Parathyroid adenoma (tissue), 2 donors: ENCODE measurements at regions not wholly inside any gene's neighbourhood (a gene's known extent, or its start where the extent isn't known, plus 50 kb on each side); places are given as distances from the start of the nearest gene placed in this dataset.

Experiments
- H2AFZ ChIP-seq: fragments of 300-600 bp; sonication (generic); one replicate; pipeline ENCODE4 v1.7.0; 2017; ENCODE audit warnings: antibody characterized with exemption, mild to moderate bottlenecking
- H3K27ac ChIP-seq: fragments of 300-600 bp; sonication (generic); one replicate; pipeline ENCODE4 v1.7.0; 2017
- H3K27me3 ChIP-seq: fragments of 300-600 bp; sonication (generic); one replicate; pipeline ENCODE4 v1.7.0; 2017; ENCODE audit warnings: low read length; ENCODE audit not compliant: control insufficient read depth, insufficient read depth
- H3K36me3 ChIP-seq: fragments of 300-600 bp; sonication (generic); one replicate; pipeline ENCODE4 v1.7.0; 2017; ENCODE audit warnings: low read length; ENCODE audit not compliant: control insufficient read depth, insufficient read depth
- H3K4me1 ChIP-seq: fragments of 300-600 bp; sonication (generic); one replicate; pipeline ENCODE4 v1.7.0; 2017; ENCODE audit warnings: control low read depth
- H3K4me2 ChIP-seq: fragments of 300-600 bp; sonication (generic); one replicate; pipeline ENCODE4 v1.7.0; 2017; ENCODE audit warnings: low read length
- H3K4me3 ChIP-seq: fragments of 300-600 bp; sonication (generic); one replicate; pipeline ENCODE4 v1.7.0; 2017; ENCODE audit warnings: low read depth, low read length
- H3K79me2 ChIP-seq: fragments of 300-600 bp; sonication (generic); one replicate; pipeline ENCODE4 v1.7.0; 2017; ENCODE audit warnings: control low read depth
- H3K9ac ChIP-seq: fragments of 300-600 bp; sonication (generic); one replicate; pipeline ENCODE4 v1.7.0; 2017; ENCODE audit warnings: mild to moderate bottlenecking
- H3K9me3 ChIP-seq: fragments of 300-600 bp; sonication (generic); one replicate; pipeline ENCODE4 v1.7.0; 2017; ENCODE audit warnings: low read length; ENCODE audit not compliant: control insufficient read depth
- TF ChIP-seq, protein P1 (sequence below): fragments of 300-600 bp; sonication (generic); IDR thresholded peaks from one replicate; pipeline ENCODE4 v1.7.0; 2017; ENCODE audit warnings: antibody characterized with exemption, mild to moderate bottlenecking
- donor health status: primary hyperparathyroidism.

DNA sequence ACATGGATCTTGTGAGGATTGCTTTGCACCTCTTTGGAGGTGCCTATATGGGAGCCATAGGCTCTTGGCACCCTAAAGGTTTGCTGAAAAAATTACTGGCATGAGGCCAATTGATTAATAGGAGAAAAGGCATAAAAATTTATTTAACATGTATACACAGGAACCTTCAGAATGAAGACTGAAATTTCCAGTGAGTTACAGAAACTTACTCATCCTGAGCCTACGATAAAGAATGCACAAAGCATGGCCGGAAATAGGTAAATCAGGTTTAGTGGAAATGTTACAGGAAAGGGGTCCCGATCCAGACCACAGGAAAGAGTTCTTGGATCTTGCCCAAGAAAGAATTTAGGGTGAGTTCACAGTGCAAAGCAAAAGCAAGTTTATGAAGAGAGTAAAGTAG is 625.3 kb downstream of the MMUT start:
- Histone ChIP-seq H3K27ac (no peak overlapping the region), H3K36me3 (no peaks in the 10 kb centered on the region), H3K9me3 (no peaks in the 10 kb centered on the region)

DNA sequence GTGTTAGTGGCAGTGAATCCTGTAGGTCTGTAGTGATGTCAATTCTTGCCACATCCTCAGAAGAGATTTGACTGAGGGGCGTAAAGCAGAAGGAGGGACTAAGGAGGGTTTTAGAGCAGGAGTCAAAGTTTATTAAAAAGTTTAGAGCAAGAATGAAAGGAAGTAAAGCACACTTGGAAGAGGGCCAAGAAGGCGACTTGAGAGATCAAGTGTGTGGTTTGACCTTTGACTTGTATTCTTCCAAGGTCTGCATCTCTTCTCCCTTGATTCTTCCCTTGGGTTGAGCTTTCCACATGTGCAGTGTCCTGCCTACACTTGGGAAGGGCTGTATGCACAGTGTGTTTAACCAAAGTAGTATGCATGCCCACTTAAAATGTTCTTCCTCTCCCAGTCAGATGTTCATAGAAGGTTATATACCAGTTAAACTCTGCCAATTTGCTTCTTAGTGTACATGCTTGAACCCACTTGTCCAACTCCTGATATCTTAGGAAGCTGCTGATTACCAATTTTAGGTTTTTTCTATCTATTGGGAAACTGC is 627.6 kb downstream of the MMUT start:
- no peak overlapping the region for H3K4me2 ChIP-seq
- H3K79me2 ChIP-seq: no peaks in the 10 kb centered on the region
- H3K36me3 ChIP-seq: no peaks in the 10 kb centered on the region
- H2AFZ ChIP-seq: no peak overlapping the region
- no peak overlapping the region for H3K4me3 ChIP-seq
- H3K27me3 ChIP-seq: no peaks in the 10 kb centered on the region
- no peak overlapping the region for H3K9ac ChIP-seq
- H3K27ac ChIP-seq: no peak overlapping the region
- H3K9me3 ChIP-seq: no peaks in the 10 kb centered on the region
- TF ChIP-seq, protein P1, sequence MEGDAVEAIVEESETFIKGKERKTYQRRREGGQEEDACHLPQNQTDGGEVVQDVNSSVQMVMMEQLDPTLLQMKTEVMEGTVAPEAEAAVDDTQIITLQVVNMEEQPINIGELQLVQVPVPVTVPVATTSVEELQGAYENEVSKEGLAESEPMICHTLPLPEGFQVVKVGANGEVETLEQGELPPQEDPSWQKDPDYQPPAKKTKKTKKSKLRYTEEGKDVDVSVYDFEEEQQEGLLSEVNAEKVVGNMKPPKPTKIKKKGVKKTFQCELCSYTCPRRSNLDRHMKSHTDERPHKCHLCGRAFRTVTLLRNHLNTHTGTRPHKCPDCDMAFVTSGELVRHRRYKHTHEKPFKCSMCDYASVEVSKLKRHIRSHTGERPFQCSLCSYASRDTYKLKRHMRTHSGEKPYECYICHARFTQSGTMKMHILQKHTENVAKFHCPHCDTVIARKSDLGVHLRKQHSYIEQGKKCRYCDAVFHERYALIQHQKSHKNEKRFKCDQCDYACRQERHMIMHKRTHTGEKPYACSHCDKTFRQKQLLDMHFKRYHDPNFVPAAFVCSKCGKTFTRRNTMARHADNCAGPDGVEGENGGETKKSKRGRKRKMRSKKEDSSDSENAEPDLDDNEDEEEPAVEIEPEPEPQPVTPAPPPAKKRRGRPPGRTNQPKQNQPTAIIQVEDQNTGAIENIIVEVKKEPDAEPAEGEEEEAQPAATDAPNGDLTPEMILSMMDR: no peak
- no peaks in the 10 kb centered on the region for H3K4me1 ChIP-seq

More for the DNA sequence above, 625.3 kb downstream of the MMUT start:
- Histone ChIP-seq H3K4me2 (no peak overlapping the region), H3K4me1 (no peaks in the 10 kb centered on the region), H3K4me3 (no peak overlapping the region), H3K27me3 (no peaks in the 10 kb centered on the region), H2AFZ (no peak overlapping the region), H3K9ac (no peak overlapping the region), H3K79me2 (no peaks in the 10 kb centered on the region)
- TF ChIP-seq, protein P1: no peak

DNA sequence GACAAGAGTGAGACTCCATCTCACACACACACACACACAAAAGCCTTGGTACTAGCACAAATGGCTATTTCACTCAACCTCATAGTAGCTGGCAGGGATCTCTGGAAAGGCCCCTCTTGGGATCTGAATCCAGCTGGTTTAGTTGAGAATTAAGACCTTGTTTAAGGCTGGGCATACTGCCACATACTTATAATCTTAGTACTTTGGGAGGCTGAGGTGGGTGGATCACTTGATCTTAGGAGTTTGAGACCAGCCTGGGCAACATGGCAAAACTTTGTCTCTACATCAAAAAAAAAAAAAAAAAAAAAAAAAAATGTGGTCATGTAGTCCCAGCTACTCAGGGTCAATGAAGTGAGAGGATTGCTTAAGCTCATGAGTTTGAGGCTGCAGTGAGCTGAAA is 628.3 kb downstream of the MMUT start:
- Histone ChIP-seq H3K9ac (no peak overlapping the region), H3K4me1 (no peaks in the 10 kb centered on the region)
- TF ChIP-seq, protein P1: no peak

DNA sequence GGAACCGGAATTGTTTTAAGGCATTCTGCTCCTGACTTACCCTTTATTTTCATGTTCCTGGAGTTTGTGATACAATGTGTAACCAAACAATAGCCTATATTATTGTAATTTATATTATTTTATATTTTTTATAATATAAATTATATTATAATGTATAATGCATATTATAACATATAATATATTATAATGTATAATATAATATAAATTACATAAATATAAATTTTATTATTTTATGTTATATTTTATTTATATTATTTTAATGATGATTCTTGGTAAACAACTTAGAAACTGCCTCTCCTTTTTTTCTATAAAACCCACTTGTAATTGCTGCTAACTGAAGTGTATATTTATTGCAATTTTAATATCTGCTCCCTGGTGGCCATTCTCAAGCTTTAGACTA is 629.1 kb downstream of the MMUT start:
- Histone ChIP-seq H3K4me2 (no peak overlapping the region), H3K9ac (no peak overlapping the region), H3K9me3 (no peaks in the 10 kb centered on the region), H3K27ac (no peak overlapping the region), H3K4me3 (no peak overlapping the region), H3K79me2 (no peaks in the 10 kb centered on the region), H3K36me3 (no peaks in the 10 kb centered on the region), H3K4me1 (no peaks in the 10 kb centered on the region), H2AFZ (no peak overlapping the region), H3K27me3 (no peaks in the 10 kb centered on the region)
- TF ChIP-seq, protein P1: no peak

More for the DNA sequence above, 628.3 kb downstream of the MMUT start:
- Histone ChIP-seq H3K27me3 (no peaks in the 10 kb centered on the region), H3K79me2 (no peaks in the 10 kb centered on the region), H2AFZ (no peak overlapping the region), H3K27ac (no peak overlapping the region), H3K4me2 (no peak overlapping the region), H3K9me3 (no peaks in the 10 kb centered on the region), H3K4me3 (no peak overlapping the region), H3K36me3 (no peaks in the 10 kb centered on the region)

DNA sequence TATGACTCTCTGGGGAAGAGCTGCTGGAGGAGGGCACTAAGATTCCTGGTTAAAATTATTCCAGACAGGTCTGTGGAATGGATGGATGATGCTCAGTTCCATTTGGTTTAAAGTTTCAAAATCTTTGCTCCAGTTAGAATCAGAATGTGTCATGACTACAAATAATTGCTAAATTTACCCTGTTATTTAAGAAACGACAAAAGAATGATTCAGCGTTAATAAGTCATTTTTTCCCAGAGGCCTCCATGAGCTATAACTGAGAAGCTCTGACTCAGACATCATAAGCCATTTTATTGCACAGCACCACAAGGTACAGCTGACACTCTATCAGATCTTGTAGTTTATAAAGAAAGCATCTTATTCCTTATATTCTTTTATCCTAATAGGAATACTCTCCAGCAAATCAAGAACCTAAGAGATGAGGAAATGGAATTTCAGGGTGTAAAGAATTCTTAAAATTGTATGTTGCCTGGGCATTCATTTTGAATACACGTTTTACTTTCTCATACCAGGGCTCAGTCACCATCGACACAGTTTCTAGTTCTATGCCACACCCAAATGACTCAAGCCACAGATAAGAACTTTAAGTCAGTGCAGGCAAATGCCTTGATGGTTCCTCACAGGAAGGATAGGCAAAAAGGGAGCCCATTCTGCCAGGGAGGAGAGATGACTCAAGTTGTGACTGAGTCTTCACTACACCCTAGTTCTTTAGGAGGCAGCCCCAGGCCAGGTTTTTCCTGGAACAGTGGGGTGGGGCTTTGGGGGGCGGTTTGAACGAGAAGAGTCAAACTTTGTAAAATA is 636.0 kb downstream of the MMUT start:
- Histone ChIP-seq H3K4me3 (no peak overlapping the region), H3K4me1 (no peaks in the 10 kb centered on the region), H3K9me3 (no peaks in the 10 kb centered on the region), H3K4me2 (no peak overlapping the region), H3K27ac (no peak overlapping the region), H3K9ac (no peak overlapping the region), H3K79me2 (no peaks in the 10 kb centered on the region), H3K36me3 (no peaks in the 10 kb centered on the region), H3K27me3 (no peaks in the 10 kb centered on the region), H2AFZ (no peak overlapping the region)
- TF ChIP-seq, protein P1: no peak
